Calu3 (cell line): ENCODE measurements at regions not wholly inside any gene's neighbourhood (a gene's known extent, or its start where the extent isn't known, plus 50 kb on each side); places are given as distances from the start of the nearest gene placed in this dataset.

Experiments used
- BruUV-seq: library from RNA; stranded (reverse); fragments of 400-500 nt; replicated peaks from 2 replicates; lab custom pipeline; 2021; lab: Mats Ljungman, UMichigan
- CTCF ChIA-PET: fragments of 300-600 bp; sonication (Branson Sonifier 250); formaldehyde crosslinking; loops from one replicate; lab custom pipeline; 2022; ENCODE audit warnings: antibody characterized with exemption; lab: Charles Lee
- DNase-seq: peaks from one replicate; pipeline ENCODE4 v3.0.0; 2022
- H3K27ac Mint-ChIP-seq: one replicate; pipeline ENCODE4 v1.8.0; 2022; ENCODE audit warnings: mixed read lengths; ENCODE audit not compliant: unreplicated experiment
- H3K27me3 Mint-ChIP-seq: one replicate; pipeline ENCODE4 v1.8.0; 2022; ENCODE audit warnings: mixed read lengths; ENCODE audit not compliant: unreplicated experiment
- H3K36me3 Mint-ChIP-seq: one replicate; pipeline ENCODE4 v1.8.0; 2022; ENCODE audit warnings: mild to moderate bottlenecking, moderate library complexity, mixed read lengths; ENCODE audit not compliant: insufficient read depth, unreplicated experiment
- H3K4me1 Mint-ChIP-seq: one replicate; pipeline ENCODE4 v1.8.0; 2022; ENCODE audit warnings: mild to moderate bottlenecking, low read depth, mixed read lengths; ENCODE audit not compliant: unreplicated experiment
- H3K4me3 Mint-ChIP-seq: one replicate; pipeline ENCODE4 v1.8.0; 2022; ENCODE audit warnings: mild to moderate bottlenecking, low read depth, moderate library complexity, mixed read lengths; ENCODE audit not compliant: unreplicated experiment
- H3K9me3 Mint-ChIP-seq: one replicate; pipeline ENCODE4 v1.8.0; 2022; ENCODE audit warnings: low read depth, mixed read lengths; ENCODE audit not compliant: unreplicated experiment
- intact Hi-C: fragments of 100-400 bp; cut with micrococcal nuclease; formaldehyde crosslinking; loops from one replicate; pipeline ENCODE4 v1.10.0; 2022; ENCODE audit not compliant: unreplicated experiment
- TF ChIP-seq, protein P1 (sequence below): fragments of 200-600 bp; IDR thresholded peaks from one replicate; pipeline ENCODE4 v1.8.0; 2022; ENCODE audit warnings: antibody characterized with exemption; ENCODE audit not compliant: unreplicated experiment

DNA sequence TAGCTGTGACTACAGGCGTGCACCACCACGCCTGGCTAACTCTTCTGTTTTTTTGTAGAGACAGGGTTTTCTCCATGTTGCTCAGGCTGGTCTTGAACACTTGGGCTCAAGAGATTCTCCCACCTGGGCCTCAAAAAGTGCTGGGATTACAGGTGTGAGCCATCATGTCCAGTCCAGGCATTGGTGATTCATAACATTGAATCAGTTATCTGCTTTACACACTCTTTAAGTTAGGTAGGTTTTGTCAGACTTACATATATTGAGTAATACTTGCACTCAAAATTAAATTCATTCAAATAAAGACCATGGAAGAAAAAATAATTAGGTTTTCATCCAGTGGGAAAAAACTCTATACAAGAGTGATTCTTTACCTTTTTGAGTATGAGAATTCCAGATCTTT is 93.2 kb upstream of the XPO1 start:
- Mint-ChIP-seq H3K9me3 (no peaks in the 10 kb centered on the region), H3K27me3 (no peaks in the 10 kb centered on the region), H3K27ac (no peak overlapping the region), H3K36me3 (no peaks in the 10 kb centered on the region), H3K4me3 (no peak overlapping the region), H3K4me1 (peaks cover 41% of the 10 kb centered on the region)
- no TSS peak for BruUV-seq
- CTCF ChIA-PET = no interaction called here
- TF ChIP-seq, protein P1, sequence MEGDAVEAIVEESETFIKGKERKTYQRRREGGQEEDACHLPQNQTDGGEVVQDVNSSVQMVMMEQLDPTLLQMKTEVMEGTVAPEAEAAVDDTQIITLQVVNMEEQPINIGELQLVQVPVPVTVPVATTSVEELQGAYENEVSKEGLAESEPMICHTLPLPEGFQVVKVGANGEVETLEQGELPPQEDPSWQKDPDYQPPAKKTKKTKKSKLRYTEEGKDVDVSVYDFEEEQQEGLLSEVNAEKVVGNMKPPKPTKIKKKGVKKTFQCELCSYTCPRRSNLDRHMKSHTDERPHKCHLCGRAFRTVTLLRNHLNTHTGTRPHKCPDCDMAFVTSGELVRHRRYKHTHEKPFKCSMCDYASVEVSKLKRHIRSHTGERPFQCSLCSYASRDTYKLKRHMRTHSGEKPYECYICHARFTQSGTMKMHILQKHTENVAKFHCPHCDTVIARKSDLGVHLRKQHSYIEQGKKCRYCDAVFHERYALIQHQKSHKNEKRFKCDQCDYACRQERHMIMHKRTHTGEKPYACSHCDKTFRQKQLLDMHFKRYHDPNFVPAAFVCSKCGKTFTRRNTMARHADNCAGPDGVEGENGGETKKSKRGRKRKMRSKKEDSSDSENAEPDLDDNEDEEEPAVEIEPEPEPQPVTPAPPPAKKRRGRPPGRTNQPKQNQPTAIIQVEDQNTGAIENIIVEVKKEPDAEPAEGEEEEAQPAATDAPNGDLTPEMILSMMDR = no peak
- no peak for DNase-seq
- intact Hi-C loops = loop anchor here (5.0 kb wide), 1 partner anchor 94 kb away; the partner anchor contains the start of gene XPO1

GRCh38 chr2:61626827-61627226 is 88.7 kb upstream of the XPO1 start:
- BruUV-seq = no TSS peak
- CTCF ChIA-PET = interaction anchor here (0.6 kb wide), 1 partner anchor 10 kb away, joined by 5 read pairs; no protein-coding TSS in a partner anchor
- Mint-ChIP-seq H3K4me1 (peaks cover 24% of the 10 kb centered on the region), H3K27ac (no peak overlapping the region), H3K9me3 (no peaks in the 10 kb centered on the region), H3K36me3 (no peaks in the 10 kb centered on the region), H3K27me3 (no peaks in the 10 kb centered on the region), H3K4me3 (no peak overlapping the region)
- intact Hi-C loops = no loop called here
- no peak for DNase-seq
- TF ChIP-seq, protein P1 = no peak

DNA sequence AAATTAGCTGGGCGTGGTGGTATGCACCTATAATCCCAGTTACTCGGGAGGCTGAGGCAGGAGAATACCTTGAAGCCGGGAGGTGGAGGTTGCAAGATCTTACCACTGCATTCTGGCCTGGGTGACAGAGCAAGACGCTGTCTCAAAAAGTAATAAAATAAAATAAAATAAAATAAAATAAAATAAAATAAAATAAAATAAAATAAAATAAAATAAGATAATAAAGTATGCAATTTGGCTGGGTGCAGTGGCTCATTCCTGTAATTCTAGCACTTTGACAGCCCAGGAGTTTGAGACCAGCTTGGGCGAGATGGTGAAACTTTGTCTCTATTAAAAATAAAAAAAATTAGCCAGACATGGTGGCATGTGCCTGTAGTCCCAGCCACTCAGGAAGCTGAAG is 85.6 kb upstream of the XPO1 start:
- Mint-ChIP-seq H3K9me3 (no peaks in the 10 kb centered on the region), H3K36me3 (no peaks in the 10 kb centered on the region), H3K27ac (no peak overlapping the region), H3K27me3 (no peaks in the 10 kb centered on the region), H3K4me3 (no peak overlapping the region), H3K4me1 (peaks cover 11% of the 10 kb centered on the region)
- DNase-seq = no peak
- CTCF ChIA-PET = interaction anchor here (0.7 kb wide), 1 partner anchor 69 kb away, joined by 3 read pairs; no protein-coding TSS in a partner anchor
- no TSS peak for BruUV-seq
- intact Hi-C loops = no loop called here
- TF ChIP-seq, protein P1 = no peak

- no peaks in the 10 kb centered on the region for H3K36me3 Mint-ChIP-seq
- peak; percentile 43 for DNase-seq
- H3K9me3 Mint-ChIP-seq = no peaks in the 10 kb centered on the region
- intact Hi-C loops = no loop called here
- no peaks in the 10 kb centered on the region for H3K27me3 Mint-ChIP-seq
- H3K4me3 Mint-ChIP-seq = no peak overlapping the region
- H3K4me1 Mint-ChIP-seq = peaks cover 17% of the 10 kb centered on the region
- no TSS peak for BruUV-seq
- peak overlapping the region; percentile 24 for H3K27ac Mint-ChIP-seq
- TF ChIP-seq, protein P1 = no peak
- CTCF ChIA-PET = no interaction called here
These were observed 82.3 kb upstream of the XPO1 start for GRCh38 chr2:61620244-61621159.
